OCI-LY3 (cell line): ENCODE measurements at regions not wholly inside any gene's neighbourhood (a gene's known extent, or its start where the extent isn't known, plus 50 kb on each side); places are given as distances from the start of the nearest gene placed in this dataset.

ENCODE experiments used
- EZH2phosphoT487 ChIP-seq: fragments of 200-600 bp; shearing (Covaris generic); IDR thresholded peaks from 2 replicates; pipeline ENCODE4 v1.6.1; 2018; ENCODE audit warnings: antibody characterized with exemption, mixed run types, low read depth
- TF ChIP-seq, protein P1 (sequence below): fragments of 200-600, 300-600 bp; sonication (generic); IDR thresholded peaks from 2 replicates; pipeline ENCODE4 v1.5.1; 2014; ENCODE audit warnings: antibody characterized with exemption, low read length, low read depth

DNA sequence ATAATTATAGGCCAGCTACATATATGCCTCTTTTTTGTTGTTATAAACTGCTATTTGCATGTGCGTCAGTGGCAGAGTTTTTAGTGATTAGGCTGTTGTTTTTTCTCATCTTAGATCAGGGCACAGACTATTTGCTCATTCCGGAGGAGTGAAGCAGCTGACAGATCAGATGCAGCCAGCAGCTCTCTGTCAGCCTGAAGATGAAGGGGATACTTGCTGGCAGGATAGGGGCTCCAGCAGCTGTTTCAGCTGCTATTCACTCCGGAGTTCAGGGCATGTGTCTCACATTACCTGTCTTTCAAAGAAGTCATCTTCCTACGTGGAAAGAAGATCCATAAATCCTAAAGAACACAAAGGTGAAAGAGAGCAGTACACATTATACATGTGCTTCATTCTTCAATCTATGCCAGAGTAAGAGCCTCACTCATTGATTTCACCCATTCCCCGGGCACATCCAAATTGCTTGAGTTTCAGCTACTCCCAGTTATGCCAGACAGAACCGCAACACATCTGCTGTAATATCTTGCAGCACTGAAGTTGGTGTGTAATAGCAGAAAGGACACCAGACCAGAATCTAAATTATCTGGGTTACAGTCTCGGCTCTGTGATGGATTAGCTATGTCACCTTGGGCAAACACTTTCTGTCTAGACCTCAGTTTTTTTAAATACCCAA is 182.8 kb upstream of the CHRM2 start:
- TF ChIP-seq EZH2phosphoT487, result no peak
- TF ChIP-seq, protein P1, sequence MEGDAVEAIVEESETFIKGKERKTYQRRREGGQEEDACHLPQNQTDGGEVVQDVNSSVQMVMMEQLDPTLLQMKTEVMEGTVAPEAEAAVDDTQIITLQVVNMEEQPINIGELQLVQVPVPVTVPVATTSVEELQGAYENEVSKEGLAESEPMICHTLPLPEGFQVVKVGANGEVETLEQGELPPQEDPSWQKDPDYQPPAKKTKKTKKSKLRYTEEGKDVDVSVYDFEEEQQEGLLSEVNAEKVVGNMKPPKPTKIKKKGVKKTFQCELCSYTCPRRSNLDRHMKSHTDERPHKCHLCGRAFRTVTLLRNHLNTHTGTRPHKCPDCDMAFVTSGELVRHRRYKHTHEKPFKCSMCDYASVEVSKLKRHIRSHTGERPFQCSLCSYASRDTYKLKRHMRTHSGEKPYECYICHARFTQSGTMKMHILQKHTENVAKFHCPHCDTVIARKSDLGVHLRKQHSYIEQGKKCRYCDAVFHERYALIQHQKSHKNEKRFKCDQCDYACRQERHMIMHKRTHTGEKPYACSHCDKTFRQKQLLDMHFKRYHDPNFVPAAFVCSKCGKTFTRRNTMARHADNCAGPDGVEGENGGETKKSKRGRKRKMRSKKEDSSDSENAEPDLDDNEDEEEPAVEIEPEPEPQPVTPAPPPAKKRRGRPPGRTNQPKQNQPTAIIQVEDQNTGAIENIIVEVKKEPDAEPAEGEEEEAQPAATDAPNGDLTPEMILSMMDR, result no peak
